Inferior parietal cortex (tissue), 1 donor: ENCODE measurements at regions not wholly inside any gene's neighbourhood (a gene's known extent, or its start where the extent isn't known, plus 50 kb on each side); places are given as distances from the start of the nearest gene placed in this dataset.

Experiments
- DNase-seq: peaks from one replicate; pipeline ENCODE4 v3.0.0-alpha.2; 2016; ENCODE audit errors: extremely low spot score

DNA sequence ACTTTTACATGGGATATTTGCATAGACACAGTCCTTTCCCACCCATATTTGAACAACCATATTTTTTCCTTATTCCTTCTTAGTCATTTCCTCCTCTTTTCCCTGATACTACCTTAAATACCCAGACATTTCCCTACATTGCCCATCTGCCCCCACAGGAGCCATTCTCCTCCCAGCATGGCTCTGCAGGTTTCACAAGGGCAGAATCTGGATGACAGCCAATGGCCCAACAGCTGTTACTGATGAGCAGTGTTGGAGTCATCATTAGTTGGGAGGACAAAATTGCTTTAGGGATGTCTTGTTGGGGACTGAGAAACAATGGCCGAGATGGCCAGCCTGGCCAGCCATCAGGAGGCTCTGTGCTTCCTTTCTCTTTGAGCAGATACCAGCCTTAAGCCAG, 209.5 kb downstream of the KLF5 start:
- DNase-seq: no peak

DNA sequence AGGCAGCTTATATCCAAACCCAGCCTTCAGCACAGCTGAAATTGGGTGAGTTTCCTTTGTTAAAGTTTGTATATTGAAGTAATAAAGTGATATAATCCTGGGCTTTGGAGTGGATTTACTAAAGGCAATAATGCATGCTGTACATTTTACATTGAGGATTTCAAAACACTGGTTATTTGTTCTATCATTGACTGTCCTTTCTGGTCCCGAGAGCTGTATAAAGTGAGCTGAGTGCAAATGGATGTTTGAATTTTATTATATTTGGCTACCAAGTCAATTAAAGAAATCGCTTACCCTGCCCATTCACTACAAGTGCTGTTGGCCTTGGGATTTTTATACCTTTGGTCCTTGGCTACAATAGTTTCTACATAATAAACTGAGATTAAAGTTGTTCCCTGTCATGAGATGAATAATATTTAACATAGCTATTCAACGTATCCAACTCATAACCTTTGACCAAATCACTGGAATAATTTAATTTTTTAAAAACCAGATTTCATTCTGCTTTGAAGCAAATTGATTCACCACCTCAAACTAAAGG, 207.9 kb downstream of the KLF5 start:
- DNase-seq: no peak

DNA sequence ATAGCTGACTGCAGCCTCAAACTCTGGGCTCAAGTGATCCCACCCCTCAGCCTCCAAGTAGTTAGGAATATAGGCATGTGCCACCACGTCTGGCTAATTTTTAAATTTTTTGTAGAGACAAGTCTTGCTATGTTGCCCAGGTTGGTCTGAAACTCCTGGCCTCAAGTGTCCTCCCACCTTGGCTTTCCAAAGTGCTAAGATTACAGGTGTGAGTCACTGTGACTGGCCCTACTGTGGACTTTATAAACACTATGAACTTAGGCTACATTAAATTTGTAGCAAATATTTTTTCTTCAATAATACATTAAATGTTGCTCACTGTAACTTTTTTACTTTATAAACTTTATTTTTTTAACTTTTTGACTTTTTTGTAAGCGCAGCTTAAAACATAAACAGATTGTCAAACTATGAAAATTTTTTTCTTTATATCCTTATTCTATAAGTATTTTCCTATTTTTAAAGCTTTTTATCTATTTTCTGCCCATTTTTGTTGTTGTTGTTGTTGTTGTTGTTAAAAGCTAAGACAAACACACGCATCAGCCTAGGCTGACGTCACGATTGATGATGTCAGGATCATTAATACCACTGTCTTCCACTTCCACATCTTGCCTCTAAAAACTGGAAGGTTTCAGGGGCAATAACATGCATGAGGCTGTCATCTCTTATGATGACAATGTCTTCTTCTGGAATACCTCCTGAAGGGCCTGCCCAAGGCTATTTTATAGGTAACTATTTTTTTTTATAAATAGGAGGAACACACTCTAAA, 204.2 kb downstream of the KLF5 start:
- no peak for DNase-seq

DNA sequence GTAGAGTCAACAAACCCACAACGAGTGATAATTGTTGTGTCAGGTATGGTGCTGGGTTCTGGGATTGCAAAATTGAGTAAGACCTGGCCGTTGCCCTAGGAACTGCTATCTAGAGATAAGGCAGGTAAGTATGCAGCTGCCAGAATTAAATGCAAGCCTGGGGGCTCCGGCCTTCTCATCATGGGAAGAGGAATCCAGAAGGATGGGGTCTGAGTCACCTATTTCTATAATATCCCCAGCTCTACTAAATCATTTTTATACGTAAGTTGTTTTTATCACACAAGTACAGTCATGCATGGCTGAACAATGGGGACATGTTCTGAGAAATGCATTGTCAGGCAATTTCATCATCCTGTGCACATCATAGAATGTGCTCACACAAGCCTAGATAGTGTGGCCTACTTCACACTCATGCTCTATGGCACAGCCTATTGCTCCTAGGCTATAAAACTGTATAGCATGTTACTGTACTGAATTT, 203.0 kb downstream of the KLF5 start:
- DNase-seq: no peak

DNA sequence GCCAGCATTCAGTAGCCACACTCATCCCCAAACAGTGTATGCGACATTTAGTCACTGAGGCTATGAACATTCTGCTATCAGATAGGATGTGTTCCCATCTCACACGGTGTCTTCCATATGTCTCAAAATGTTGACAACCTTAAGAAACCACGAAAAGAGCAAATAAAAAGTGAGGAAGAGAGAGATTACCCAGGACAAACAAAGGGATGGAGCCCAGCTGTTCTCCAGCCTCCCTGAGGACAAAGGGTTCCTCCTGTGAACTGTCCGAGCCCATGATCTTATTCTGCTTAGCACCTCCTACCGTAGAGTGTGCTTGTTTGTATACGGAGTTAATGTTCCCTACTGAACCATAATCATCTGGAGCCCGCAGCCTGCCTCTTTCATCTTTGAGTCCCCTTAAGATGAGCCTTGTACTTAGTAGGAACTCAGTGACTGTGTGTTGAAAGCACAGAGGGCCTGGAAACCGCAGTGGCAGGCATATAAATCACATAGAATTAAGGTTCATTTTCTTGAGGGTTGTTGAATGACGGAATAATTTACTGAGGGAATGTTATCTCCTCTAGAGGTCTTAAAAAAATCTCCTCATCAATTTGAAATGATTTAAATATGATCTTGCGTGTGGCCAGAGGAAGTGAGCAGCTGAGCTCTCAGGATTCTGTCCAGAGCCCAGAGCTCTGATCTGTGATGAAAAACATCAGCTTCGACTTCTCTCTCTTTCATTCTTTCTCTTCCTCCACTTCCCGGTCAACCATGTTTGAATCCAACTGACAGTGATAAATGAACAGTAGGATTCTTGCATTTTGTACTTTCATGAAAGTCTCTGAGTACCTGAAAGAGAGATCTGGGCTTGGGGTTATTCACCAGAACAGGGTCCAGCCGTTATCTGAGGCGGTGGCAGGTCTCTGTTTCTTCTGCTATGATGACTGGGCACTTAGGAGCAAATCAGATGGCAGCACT, 200.5 kb downstream of the KLF5 start:
- no peak for DNase-seq

DNA sequence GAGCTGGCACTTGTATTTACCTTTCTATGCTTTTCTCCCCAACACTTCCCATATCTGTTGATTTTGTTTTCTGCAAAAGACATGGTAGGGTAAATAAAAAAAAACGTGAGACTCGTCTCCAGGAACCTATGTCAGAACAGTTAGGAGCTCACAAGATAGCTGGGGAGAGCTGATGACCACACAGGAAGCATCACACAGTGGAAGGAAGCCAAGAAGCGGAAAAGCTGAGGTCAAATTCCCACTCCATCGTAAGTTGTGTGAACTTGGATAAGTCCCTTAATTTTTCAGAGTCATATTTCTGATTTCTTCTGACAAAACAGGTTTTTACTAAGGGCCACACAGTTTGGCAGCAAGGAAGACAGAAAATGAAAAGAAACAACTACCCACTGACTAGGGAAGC, 199.6 kb downstream of the KLF5 start:
- no peak for DNase-seq

DNA sequence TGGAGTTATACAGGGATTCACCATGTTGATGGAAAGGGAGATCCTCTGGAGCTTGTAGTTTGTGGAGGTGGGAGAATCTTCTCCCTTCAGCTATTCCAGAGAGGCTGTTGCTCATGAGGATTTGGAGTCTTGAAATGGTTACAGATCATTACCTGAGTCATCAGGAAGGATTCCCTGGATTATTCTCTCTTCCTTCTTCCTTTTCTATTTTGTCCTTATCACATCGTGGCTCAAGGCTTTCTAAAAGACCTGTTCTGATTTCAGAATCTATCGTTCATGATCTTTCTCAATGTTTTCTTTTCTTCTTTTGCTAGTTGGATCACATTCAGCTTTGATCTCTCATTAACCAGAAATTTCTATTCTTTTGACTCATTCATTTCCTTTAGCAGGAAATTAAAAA, 196.0 kb downstream of the KLF5 start:
- DNase-seq: no peak

DNA sequence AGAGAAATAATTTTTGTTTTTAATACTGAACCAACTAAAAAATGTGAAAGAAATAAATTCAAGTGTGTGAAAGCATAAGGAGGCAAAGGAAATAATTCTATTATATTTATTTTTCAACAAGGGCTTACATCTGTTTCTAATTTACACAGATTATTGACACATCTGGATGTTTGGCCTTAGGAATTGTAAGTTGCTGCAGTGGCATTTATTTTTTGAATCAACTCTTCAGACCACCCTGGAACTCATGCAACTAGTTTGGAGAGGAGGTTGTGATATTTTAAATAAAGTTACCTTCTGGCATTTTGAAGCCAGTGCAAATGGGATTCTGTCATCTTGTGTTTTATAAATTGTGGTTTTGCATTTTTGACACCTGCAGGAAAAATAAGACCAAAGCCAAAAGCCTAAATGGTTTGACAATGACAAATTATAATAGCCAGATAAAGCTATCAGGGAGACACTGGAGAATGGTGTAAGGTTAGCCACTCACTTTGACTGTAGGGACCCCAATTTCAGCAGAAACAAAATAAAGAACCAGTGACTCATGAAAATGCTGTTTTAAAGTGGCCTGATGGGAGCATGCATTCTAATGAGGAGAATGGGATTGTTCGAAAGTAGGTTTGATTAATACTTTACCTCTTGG, 192.9 kb downstream of the KLF5 start:
- no peak for DNase-seq

DNA sequence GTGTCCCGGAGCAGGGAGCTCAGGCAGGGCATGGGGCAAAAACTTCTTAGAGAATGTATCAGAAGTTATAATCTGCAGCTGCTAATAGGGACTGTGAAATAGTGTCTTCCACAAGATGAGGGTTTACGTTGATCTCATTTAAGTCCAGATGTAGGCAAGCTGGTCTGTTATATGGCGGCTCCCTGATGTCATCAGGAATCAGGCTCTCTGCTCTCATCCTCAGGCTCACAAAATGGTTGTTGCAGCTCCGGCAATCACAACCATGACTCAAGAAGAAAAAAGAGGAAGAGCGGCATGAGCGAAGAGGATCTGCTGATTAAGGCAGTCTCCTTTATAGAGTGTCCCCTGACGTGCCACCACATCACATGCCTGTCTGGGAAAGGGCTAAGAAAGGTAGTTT, 191.3 kb downstream of the KLF5 start:
- DNase-seq: no peak

DNA sequence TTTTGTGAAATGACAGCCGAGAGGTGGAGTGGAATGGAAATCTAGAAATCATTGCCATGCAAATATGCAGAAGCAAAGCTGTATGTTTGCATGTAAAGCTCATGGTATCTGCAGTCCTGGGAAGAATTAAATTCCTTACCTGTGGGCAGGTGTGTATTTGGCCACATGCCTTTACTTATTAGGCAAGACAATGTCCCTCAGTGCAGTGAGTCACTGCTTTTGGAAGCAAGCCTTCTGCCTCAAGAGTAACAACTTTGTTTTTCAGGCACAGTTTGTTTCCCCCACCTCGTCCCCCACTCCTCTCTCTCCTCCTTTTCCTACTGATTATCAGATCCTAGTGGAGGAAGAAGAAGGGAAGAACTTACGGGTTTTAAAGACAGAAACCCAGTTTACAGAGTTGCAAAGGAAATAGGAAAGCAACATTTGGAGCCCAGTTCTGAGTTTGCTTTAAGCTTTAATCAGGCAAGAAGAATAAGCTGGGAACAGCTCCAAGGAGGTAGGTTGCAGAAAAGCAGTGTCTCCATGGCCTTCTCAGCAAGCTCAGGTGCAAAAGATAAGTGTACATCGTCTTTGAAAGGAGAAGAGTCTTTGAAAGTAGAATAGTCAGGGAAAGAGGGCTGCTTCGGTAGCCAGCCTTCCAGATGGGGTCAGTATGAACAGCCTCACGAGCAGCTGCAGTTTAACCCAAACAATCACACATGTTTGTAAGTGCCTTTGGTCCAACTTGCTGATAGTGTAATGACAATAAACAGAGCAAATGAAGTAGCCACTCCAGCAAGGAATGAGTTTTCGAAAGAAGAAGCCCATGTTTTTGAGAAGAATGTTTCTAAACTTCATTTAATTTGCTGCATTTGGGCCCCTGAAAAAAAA, 190.1 kb downstream of the KLF5 start:
- DNase-seq: no peak

DNA sequence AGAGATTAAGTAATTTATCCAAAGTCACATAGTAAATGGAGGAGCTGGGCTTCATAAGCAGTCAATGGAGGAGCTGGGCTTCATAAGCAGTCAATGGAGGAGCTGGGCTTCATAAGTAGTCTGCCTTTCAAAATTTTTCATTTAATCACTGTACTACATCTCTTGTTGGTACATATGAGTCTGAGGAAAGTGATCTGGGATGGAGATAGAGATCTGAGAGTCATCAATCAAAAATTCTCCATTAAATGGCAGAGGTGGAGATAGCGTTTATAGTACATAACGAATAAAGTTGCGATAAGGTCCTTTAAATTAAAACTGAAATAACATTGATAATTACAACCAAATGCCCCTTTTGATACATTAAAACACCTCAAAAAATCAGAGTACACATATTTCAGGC, 189.3 kb downstream of the KLF5 start:
- no peak for DNase-seq

DNA sequence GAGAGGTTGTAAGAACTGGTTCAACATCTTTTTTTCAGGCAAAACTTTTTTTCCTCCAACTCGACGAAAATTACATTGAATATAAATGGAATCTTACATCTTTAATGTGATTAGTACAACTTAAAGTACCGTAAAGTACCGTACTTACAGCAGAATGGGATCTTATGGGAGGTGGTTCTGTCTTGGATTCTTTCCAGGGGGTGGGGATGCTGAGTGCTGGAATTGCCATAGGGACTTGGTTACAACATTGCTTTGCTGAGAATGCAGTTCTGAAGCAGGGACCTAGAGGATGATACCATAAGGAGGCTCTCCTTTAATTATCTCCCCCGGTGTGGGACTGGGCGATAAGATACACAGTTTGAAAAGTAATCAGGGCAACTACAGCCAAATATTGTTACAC, 186.4 kb downstream of the KLF5 start:
- no peak for DNase-seq

DNA sequence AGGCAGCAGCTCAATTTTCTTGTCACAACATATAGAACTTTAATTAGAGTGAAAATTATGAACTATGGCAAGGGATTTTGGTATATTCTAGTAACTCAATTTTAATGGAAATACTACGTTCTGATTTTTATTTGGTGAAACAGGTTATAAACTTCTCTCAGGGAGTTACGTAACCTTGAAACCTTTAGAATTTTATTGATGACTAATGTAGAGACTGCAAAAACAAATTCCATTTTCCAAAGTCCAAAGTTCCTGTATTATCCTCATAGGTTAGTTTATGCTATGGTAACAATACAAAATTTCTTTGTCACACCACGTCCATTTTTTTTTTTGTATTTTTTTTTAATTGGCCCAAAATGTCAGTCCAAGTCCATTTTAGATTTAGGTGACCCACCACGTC, 185.7 kb downstream of the KLF5 start:
- no peak for DNase-seq

DNA sequence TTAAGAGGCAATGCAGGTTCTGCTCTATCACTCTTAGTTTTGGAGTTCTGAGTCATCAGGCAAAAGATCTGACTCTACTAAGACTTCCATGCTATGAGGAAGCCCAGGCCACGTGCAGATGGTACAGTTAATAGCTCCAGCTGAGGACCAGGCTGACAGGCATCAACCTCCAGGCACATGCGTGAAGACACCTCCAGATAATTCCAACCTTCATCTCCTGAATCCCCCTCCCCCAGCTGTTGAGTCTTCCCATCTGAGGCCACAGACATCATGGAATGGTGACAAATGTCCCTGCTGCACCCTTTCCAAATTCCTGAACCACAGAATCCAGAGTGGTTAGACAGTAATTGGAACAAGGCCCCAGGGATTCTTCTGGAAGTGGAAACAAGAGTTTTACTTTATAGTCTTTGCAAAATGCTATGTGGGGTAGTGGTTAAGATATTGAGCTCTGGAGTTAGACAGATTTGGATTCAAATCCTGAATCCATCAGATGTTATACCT, 183.8 kb downstream of the KLF5 start:
- no peak for DNase-seq

DNA sequence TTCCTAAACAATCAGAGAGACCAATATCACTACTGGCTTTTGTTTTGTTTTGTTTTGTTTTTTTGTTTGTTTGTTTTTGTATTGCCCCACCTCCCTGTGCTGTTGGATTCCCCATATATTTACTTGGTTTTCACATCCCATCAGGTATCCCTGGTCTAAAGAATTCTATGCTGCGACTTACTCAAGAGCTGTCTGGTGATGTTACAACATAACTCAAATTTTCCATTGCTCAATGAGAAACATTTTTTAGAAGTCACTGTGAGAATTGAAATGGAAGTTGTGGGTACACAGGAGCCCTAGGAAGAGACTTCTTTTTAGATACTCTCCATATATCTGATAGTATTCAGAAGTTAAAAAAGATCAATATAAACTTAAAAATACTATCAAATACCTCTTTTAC, 181.4 kb downstream of the KLF5 start:
- no peak for DNase-seq

DNA sequence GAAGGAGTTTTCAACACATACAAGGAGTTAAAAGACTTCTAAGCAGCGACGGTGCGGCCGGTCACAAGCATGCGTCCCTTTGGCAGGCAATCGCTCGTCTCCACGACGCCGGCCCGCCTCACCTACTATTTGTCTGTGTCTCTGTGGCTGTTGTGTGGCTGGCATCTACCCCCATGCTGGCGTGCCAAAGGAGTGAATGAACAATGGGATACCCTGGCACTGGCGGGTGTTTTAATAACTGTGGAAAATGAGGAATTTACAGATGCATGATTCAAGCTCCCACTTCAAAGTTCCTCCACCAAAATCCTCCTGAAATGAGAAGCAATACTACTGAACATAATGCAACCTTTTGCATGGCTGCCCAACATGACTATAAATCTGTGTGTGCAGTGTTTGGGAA, 176.6 kb downstream of the KLF5 start:
- DNase-seq: no peak

DNA sequence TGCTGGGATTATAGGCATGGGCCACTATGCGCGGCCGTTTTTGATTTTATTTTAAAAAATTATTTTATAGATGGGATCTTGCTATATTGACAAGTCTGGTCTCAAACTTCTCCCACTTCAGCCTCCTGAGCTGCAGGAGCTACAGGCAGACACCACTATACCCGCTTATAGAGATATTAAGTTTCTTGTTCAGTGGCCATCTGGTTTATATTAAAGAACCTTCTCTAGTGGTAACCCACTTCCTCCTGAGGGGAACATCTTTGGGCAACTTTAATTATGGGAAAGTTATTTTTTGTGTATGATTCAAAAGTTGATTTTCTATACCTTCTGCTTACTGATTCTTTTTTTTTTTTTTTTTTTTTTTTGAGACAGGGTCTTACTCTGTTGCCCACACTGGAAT, 172.7 kb downstream of the KLF5 start:
- DNase-seq: no peak

DNA sequence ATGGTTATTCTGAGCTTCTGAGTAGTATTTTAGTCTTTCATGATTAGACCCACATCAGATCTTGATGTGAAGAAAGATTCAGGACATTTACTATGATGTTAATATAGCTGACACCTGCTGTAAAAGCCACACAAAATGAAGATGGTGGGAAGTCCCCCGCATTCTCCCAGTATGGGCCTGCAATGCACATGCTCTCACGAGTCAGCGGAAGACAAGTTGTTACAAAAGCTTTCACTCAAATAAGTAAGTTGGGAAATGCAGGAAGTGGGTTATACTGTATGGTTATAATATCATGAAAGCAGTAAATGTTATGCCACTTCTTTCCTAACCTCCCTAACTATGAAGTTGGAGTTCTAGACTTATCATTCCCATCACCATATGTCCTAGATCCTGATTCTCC, 171.9 kb downstream of the KLF5 start:
- DNase-seq: no peak

DNA sequence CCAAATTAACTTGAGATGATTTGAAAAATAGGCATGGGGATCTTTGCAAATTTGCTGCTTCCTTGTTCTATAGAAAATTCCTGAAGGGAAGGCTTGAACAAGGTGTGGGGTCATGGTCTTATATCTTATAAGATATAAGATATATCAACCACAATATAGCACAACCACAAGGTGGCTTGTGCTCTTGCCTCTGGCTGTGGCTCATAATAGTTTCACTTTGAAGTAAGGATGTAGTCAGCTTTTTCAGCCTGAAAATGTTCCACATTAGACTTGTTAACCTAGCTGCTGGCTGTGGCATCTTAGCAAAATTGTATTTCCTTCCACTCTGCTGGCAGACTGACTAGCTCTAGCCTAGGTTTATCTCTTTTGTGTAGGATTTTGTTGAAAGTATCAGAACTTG, 169.7 kb downstream of the KLF5 start:
- no peak for DNase-seq

DNA sequence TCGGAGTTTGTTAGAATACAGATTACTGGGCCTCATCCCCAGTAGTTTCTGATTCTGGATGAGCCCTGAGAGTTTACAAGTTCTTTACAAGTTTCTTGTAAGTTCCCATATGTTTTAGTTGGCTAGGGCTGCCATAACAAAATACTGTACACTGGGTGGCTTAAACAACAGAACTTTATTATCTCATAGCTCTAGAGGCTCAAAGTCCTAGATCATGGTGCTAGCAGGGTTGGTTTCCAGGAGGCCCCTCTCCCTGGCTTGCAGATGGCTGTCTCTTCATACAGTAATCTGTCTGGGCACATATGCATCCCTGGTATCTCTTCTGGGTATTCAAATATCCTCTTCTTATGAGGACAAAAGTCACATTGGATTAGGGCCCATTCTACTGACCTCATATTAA, 167.2 kb downstream of the KLF5 start:
- DNase-seq: no peak

DNA sequence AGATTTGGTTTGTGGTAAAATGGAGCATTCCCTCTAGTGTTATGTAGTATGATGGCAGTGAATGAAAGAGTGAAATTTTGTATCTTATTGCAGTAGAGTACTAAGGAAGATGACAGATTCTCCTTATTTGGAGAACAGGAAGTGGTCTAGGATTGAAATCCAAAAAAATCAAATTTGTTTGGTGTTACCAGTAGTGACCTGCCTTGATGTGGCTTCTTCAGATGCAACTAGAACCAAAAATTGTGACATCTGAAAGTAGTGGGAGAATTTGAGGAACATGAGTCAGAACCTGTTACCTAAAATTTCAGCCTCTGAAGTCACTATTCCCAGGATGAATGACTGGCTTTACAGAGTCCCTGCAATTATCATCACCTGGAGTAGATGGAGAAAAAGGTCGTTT, 165.9 kb downstream of the KLF5 start:
- no peak for DNase-seq
